ENCODE measurements at regions not wholly inside any gene's neighbourhood (a gene's known extent, or its start where the extent isn't known, plus 50 kb on each side); places are given as distances from the start of the nearest gene placed in this dataset.

- H3K27me3 ChIP-seq = no peaks in the 10 kb centered on the region
- TF ChIP-seq POLR2A (IDR thresholded peaks at IDR 0.05) (no peak), CTCF (IDR thresholded peaks at IDR 0.05) (no peak), POLR2AphosphoS5 (IDR thresholded peaks at IDR 0.05) (no peak), EP300 (IDR thresholded peaks at IDR 0.05) (no peak)
- no peaks in the 10 kb centered on the region for H3K9me3 ChIP-seq
- no peak overlapping the region for H3K4me3 ChIP-seq
- H3K36me3 ChIP-seq = no peaks in the 10 kb centered on the region
- peaks cover 13% of the 10 kb centered on the region for H3K4me1 ChIP-seq
- no peak for DNase-seq (ENCODE audit: low spot score in 2 of 2)
- H3K27ac ChIP-seq = no peak overlapping the region
- WGBS = 92% methylated on average over 3 of the region's 3 CpGs
Measured at GRCh38 chr6:139844907-139845306, 470.5 kb upstream of the CITED2 start.

GRCh38 chr6:139841794-139842215 lies 467.4 kb upstream of the CITED2 start:
- H3K27me3 ChIP-seq = no peaks in the 10 kb centered on the region
- H3K9me3 ChIP-seq = peaks cover 3% of the 10 kb centered on the region
- no peak overlapping the region for H3K4me3 ChIP-seq
- DNase-seq (ENCODE audit: low spot score in 2 of 2) = no peak
- H3K36me3 ChIP-seq = no peaks in the 10 kb centered on the region
- H3K27ac ChIP-seq = no peak overlapping the region
- peaks cover 6% of the 10 kb centered on the region for H3K4me1 ChIP-seq
- TF ChIP-seq POLR2A (IDR thresholded peaks at IDR 0.05) (no peak), EP300 (IDR thresholded peaks at IDR 0.05) (no peak), CTCF (IDR thresholded peaks at IDR 0.05) (no peak), POLR2AphosphoS5 (IDR thresholded peaks at IDR 0.05) (no peak)
- 67% methylated on average over 2 of the region's 2 CpGs for WGBS

GRCh38 chr6:139839506-139840156 lies 465.2 kb upstream of the CITED2 start:
- WGBS = 51% methylated on average over 7 of the region's 7 CpGs
- Histone ChIP-seq H3K27me3 (no peaks in the 10 kb centered on the region), H3K27ac (peak overlapping the region; percentile 57), H3K4me1 (no peaks in the 10 kb centered on the region), H3K9me3 (peaks cover 3% of the 10 kb centered on the region), H3K36me3 (no peaks in the 10 kb centered on the region), H3K4me3 (peak overlapping the region; percentile 17)
- no peak for TF ChIP-seq EP300 (IDR thresholded peaks at IDR 0.05)
- no peak for TF ChIP-seq CTCF (IDR thresholded peaks at IDR 0.05)
- no peak for TF ChIP-seq POLR2A (IDR thresholded peaks at IDR 0.05)
- TF ChIP-seq POLR2AphosphoS5 (IDR thresholded peaks at IDR 0.05) = no peak
- DNase-seq (ENCODE audit: low spot score in 2 of 2) = no peak

- WGBS = 86% methylated on average over 5 of the region's 5 CpGs
- TF ChIP-seq POLR2A (IDR thresholded peaks at IDR 0.05) = no peak
- no peak for TF ChIP-seq CTCF (IDR thresholded peaks at IDR 0.05)
- no peak for TF ChIP-seq EP300 (IDR thresholded peaks at IDR 0.05)
- TF ChIP-seq POLR2AphosphoS5 (IDR thresholded peaks at IDR 0.05) = no peak
- Histone ChIP-seq H3K27me3 (no peaks in the 10 kb centered on the region), H3K4me1 (peaks cover 4% of the 10 kb centered on the region), H3K9me3 (peaks cover 3% of the 10 kb centered on the region), H3K27ac (no peak overlapping the region), H3K36me3 (no peaks in the 10 kb centered on the region), H3K4me3 (no peak overlapping the region)
- no peak for DNase-seq (ENCODE audit: low spot score in 2 of 2)
Measured at GRCh38 chr6:139834232-139834631, 459.8 kb upstream of the CITED2 start.

- H3K36me3 ChIP-seq = no peaks in the 10 kb centered on the region
- H3K4me3 ChIP-seq = no peak overlapping the region
- H3K27me3 ChIP-seq = no peaks in the 10 kb centered on the region
- H3K27ac ChIP-seq = no peak overlapping the region
- no peak for TF ChIP-seq POLR2A (IDR thresholded peaks at IDR 0.05)
- TF ChIP-seq POLR2AphosphoS5 (IDR thresholded peaks at IDR 0.05) = no peak
- TF ChIP-seq CTCF (IDR thresholded peaks at IDR 0.05) = no peak
- TF ChIP-seq EP300 (IDR thresholded peaks at IDR 0.05) = no peak
- peaks cover 1% of the 10 kb centered on the region for H3K9me3 ChIP-seq
- no peak for DNase-seq (ENCODE audit: low spot score in 2 of 2)
- WGBS = 86% methylated on average over 4 of the region's 4 CpGs
- H3K4me1 ChIP-seq = peaks cover 4% of the 10 kb centered on the region
Measured at GRCh38 chr6:139833592-139833991, 459.1 kb upstream of the CITED2 start.
